ENCODE measurements at regions not wholly inside any gene's neighbourhood (a gene's known extent, or its start where the extent isn't known, plus 50 kb on each side); places are given as distances from the start of the nearest gene placed in this dataset.

DNA sequence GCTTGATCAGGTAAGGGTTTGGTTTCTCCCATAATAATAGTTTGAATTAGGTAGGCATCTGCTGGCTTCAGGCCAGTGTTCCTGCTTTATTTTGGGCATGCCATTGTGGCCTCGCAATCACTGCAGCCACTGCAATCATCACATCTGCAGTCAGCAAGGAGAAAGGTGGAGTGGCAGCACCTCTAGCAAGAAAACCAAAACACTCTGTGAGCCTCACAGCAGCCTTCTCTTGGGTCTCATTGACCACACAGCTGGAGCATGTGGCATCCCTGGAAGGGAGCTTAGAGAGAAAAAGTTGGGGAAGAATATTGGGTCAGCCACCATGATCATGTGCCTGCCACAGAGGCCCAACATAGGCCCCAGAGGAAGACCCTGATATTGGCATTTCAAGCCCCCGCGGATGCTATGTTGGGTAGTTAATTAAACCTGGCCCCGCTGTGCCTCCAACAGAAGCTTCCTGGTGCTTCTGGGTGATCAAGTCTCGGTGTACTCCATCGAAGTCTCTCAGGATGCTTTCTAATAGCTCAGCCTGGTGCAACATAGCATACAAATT lies 158.0 kb upstream of the UBE2E1 start:
- 92 to 100% (median 95%) methylated on average over 6 of the region's 6 CpGs for whole genome bisulfite sequencing, 5 donors
- Histone ChIP-seq H3K27me3 (replicated peaks in 1 of 7) (no peaks in the 10 kb centered on the region), H3K9me3 (no peaks in the 10 kb centered on the region), H3K27ac (peak overlapping the region in 4 of 8 donors; percentile 4 to 75 (median 46)), H3K36me3 (no peaks in the 10 kb centered on the region), H3K4me1 (peaks cover 0 to 18% (median 4%) of the 10 kb centered on the region in 6 donors), H3K4me3 (no peak overlapping the region)
- intact Hi-C loops (cut with DNase I; ENCODE audit: low total_unique reads): no loop called here
- TF ChIP-seq, protein P1, sequence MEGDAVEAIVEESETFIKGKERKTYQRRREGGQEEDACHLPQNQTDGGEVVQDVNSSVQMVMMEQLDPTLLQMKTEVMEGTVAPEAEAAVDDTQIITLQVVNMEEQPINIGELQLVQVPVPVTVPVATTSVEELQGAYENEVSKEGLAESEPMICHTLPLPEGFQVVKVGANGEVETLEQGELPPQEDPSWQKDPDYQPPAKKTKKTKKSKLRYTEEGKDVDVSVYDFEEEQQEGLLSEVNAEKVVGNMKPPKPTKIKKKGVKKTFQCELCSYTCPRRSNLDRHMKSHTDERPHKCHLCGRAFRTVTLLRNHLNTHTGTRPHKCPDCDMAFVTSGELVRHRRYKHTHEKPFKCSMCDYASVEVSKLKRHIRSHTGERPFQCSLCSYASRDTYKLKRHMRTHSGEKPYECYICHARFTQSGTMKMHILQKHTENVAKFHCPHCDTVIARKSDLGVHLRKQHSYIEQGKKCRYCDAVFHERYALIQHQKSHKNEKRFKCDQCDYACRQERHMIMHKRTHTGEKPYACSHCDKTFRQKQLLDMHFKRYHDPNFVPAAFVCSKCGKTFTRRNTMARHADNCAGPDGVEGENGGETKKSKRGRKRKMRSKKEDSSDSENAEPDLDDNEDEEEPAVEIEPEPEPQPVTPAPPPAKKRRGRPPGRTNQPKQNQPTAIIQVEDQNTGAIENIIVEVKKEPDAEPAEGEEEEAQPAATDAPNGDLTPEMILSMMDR (IDR thresholded peaks at IDR 0.05 in 8 of 11, conservative IDR thresholded peaks at IDR 0.05 in 3 of 11): no peak
- TF ChIP-seq POLR2A (IDR thresholded peaks at IDR 0.05) (no peak), POLR2AphosphoS5 (IDR thresholded peaks at IDR 0.05) (no peak)
- DNase-seq: no peak

DNA sequence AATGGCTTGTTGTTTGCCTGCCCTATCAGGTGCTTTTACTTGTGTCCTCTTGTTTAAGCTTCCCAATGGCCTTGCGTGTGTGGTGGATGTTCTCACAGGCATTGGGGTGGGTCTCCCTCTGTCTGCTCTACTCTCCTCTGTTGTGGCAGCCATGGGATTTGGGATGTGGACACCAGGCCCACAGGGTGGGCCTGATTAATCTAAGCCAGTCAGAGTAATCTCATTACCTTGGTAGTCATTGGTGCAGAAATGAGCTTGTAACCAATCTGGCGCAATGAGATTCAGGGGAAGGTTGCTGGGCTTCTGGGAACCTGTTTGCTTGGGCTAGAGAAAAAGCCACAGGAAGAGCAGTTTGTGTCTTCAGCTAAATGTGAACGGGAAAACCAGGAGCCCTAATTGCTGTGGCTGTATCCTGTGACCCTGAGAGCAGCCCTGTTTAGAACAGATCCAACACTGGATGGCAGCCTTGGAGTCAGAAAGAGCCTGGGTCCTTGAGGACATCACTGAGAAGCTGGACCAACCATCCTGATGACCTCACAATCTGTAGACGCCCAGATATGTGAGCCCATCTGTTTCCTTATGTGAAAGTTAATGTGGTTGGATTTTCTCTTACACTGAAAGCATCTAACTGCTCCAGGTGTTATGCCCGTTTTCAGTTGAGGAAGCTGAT lies 157.3 kb upstream of the UBE2E1 start:
- Histone ChIP-seq H3K9me3 (no peaks in the 10 kb centered on the region), H3K36me3 (no peaks in the 10 kb centered on the region), H3K4me3 (no peak overlapping the region), H3K4me1 (peaks cover 0 to 22% (median 4%) of the 10 kb centered on the region in 6 donors), H3K27ac (peak overlapping the region in 5 of 8 donors; percentile 4 to 75 (median 47)), H3K27me3 (replicated peaks in 1 of 7) (no peaks in the 10 kb centered on the region)
- 45 to 59% (median 55%) methylated on average over 5 of the region's 5 CpGs for WGBS, 5 donors
- no peak for DNase-seq
- intact Hi-C loops (cut with DNase I; ENCODE audit: low total_unique reads): no loop called here
- TF ChIP-seq, protein P1 (IDR thresholded peaks at IDR 0.05 in 8 of 11, conservative IDR thresholded peaks at IDR 0.05 in 3 of 11): no peak
- TF ChIP-seq POLR2A (IDR thresholded peaks at IDR 0.05) (no peak), POLR2AphosphoS5 (IDR thresholded peaks at IDR 0.05) (peak in 1 of 3 donors; percentile 34)

DNA sequence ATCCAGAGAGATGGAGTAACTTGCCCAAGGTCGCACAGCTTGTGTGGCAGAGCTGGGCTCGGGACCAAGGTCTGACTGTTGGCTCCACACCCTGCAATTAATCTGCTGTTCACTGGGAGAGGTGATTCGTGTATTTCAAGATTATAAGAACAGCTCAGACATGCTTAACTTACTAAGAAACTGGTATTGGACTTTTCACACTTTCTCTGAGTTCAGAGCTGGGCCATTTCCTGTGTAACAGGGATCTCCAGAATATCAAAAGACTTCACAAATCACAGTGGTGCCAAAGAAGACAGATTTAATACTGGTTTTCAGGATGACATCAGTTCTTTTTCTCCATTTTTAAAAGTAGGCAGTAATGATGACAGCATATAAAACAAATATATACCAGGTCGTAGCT lies 156.8 kb upstream of the UBE2E1 start:
- WGBS, 5 donors: 51 to 60% (median 57%) methylated on average over 2 to 4 of the region's 4 CpGs
- TF ChIP-seq POLR2AphosphoS5 (IDR thresholded peaks at IDR 0.05): no peak
- TF ChIP-seq, protein P1 (IDR thresholded peaks at IDR 0.05 in 8 of 11, conservative IDR thresholded peaks at IDR 0.05 in 3 of 11): no peak
- no peak for TF ChIP-seq POLR2A (IDR thresholded peaks at IDR 0.05)
- Histone ChIP-seq H3K9me3 (no peaks in the 10 kb centered on the region), H3K27me3 (replicated peaks in 1 of 7) (no peaks in the 10 kb centered on the region), H3K4me3 (no peak overlapping the region), H3K4me1 (peaks cover 0 to 28% (median 4%) of the 10 kb centered on the region in 6 donors), H3K36me3 (no peaks in the 10 kb centered on the region), H3K27ac (peak overlapping the region in 4 of 8 donors; percentile 4 to 75 (median 32))
- no peak for DNase-seq
- intact Hi-C loops (cut with DNase I; ENCODE audit: low total_unique reads): no loop called here

DNA sequence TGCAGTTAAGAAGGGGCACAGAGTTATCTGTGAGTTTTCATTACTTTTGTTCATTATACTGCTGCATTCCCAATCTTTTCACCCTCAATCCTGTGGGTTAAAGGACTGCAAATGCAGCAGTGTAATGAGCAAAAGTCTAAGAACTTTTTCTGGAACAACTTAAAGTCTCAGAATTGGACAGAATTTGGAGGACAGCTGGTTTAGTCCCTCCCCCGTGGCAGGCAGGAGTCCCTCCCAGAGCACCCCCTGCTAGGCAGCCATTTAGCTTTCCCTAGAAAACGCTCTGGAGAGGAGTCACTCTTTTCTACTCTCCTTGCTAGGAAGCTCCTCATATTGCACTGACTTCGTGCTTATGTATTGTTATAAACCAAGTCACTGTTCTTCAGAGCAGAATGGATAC lies 156.3 kb upstream of the UBE2E1 start:
- WGBS, 5 donors: 68 to 77% (median 74%) methylated on average over 3 of the region's 3 CpGs
- no peak for DNase-seq
- Histone ChIP-seq H3K36me3 (no peaks in the 10 kb centered on the region), H3K27me3 (replicated peaks in 1 of 7) (no peaks in the 10 kb centered on the region), H3K27ac (peak overlapping the region in 3 of 8 donors; percentile 4 to 75 (median 7)), H3K9me3 (no peaks in the 10 kb centered on the region), H3K4me1 (peaks cover 0 to 32% (median 4%) of the 10 kb centered on the region in 6 donors), H3K4me3 (no peak overlapping the region)
- intact Hi-C loops (cut with DNase I; ENCODE audit: low total_unique reads): no loop called here
- TF ChIP-seq POLR2A (IDR thresholded peaks at IDR 0.05): no peak
- TF ChIP-seq, protein P1 (IDR thresholded peaks at IDR 0.05 in 8 of 11, conservative IDR thresholded peaks at IDR 0.05 in 3 of 11): no peak
- no peak for TF ChIP-seq POLR2AphosphoS5 (IDR thresholded peaks at IDR 0.05)
